HG02943 (cell line): ENCODE measurements at regions not wholly inside any gene's neighbourhood (a gene's known extent, or its start where the extent isn't known, plus 50 kb on each side); places are given as distances from the start of the nearest gene placed in this dataset.
A peak's percentile ranks its signal among the peaks of the same experiment; 100 is the strongest.
"Not testable (repeated sequence)": the region's sequence is repeated elsewhere in the genome, so short reads cannot be mapped to it uniquely, and the experiment has no call there.

Experiments used
- ATAC-seq: cut with Tn5 transposase; IDR thresholded peaks from one replicate; pipeline ENCODE4 v1.9.1; 2021; ENCODE audit warnings: mild to moderate bottlenecking, low read depth, moderate library complexity; ENCODE audit not compliant: unreplicated experiment

DNA sequence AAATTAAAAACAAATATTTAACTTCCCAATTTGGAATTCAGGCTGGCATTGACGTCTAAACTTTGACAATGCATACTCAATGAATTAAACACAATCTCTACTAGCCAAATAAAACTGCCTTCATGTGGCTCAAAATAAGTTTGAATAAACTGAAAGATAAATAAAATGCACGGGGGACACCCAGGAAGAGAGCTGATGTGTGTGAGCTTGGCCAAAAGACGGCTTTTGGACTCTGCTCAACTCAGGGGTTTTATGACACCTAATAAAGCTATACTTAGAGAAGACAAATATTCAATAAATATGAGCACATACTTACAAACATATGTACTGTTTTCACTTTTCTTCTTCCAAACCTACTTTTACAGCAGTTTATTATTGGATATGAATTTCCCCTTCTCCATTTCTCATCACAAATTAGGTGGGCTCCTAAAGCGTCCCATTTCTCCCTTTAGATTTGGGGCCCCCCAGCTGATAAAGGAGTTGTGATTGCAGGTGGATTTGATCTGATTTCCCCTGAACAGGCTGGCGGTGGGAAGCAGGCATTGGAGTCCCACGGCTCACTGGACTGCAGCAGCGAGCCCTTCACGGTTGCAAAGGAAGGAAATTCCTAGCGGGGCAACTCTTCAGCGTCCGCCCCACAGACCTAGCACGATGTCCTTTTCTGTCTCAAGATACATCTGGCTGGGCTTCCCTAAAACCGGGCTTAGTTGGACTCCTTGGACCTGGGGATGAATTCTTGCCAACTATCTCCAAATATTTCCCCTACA lies 79.6 kb downstream of the INSIG1 start:
- no peak for ATAC-seq

DNA sequence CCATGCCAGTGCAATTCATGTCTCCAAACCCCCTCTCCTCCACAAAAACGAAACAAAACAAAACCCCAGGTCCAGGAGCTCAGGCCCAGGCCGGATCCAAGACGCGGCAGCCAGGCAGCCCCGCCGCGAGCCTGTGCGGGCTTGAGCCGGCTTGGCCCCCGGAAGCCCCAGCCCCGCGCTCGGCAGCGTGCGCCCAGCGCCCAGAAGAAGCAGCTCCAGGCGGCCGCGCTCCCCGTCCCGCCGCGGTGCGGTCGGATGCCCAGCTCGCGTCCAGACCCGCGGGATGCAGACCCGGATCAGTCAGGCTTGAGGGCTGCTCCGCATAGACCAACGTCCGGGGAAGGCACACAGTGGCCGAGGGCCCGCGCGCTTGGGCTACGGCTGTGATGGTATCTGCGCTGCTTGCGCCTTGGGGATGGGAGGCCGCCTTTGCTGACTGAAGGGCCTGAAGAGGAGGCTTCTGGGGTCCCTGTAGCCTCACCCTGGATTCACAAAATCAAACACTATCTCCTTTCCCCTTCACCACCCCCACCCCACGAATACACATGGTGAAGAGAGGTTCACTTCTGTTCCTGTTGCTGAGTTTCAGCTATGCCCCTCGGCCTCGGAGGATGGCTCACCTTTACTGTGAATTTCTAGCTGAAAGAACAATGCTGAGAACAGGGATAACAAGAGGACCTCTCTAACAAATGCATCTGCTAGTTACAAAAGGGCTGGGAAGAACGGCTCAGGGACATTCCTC lies 79.9 kb upstream of the EN2 start:
- no peak for ATAC-seq

DNA sequence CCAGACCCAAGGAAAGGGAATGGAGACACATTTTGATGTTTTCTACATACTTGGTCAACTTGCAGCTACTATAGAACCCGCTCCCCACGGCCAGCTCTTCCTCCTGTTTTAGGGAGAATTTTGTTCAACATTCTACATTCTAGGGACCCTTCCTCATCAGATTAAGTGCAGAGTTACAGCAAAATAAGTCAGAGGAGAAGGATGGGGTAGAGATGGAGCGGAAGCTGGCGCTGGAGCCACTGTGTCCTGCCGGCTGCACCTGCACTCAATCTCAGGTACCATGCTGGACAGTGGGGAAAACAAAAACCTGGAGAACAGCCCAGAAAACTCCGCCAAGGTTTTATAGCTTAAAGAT lies 79.4 kb upstream of the EN2 start:
- no peak for ATAC-seq

DNA sequence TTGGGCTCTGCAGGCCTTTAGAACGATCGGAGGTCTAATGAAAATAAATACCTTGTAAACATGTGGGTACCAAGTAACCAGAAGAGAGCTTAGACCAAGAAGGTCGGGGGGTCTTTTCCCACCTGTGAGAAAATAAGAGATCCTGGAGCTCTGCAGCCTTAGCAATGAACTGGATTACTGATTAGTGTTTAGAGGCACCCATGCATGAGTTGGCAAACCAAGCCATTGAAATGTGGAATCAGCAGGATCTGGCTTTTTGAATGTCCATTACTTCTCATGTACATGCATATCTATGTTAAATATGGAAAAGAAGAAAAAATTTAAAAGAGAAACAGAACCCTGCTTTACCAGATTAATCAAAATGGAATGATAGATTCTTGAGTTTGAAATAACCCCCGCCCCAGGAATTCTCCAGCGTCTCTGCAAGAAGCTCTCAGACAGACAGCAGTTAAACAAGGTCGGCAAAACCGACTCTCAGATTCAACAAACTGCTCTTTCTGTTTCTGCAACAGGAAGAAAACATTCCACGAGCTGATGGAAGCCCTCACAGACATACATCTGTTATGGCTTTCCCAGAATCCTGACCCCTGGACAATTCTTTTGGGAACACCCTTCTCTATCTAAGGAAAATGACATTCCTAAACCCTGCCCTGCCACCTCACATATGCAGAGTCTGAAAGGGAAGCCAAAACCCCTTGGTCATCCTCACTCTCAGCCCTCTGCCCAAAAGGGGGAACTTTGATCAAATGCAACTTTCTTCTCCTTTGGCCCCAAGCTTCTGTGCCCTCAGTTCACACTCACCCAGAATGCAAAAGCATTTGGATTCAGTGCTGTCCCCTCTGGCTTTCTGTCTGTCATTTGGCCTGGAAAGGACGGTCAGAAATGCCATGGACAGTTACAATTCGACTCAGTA lies 78.7 kb upstream of the EN2 start:
- ATAC-seq = no peak

DNA sequence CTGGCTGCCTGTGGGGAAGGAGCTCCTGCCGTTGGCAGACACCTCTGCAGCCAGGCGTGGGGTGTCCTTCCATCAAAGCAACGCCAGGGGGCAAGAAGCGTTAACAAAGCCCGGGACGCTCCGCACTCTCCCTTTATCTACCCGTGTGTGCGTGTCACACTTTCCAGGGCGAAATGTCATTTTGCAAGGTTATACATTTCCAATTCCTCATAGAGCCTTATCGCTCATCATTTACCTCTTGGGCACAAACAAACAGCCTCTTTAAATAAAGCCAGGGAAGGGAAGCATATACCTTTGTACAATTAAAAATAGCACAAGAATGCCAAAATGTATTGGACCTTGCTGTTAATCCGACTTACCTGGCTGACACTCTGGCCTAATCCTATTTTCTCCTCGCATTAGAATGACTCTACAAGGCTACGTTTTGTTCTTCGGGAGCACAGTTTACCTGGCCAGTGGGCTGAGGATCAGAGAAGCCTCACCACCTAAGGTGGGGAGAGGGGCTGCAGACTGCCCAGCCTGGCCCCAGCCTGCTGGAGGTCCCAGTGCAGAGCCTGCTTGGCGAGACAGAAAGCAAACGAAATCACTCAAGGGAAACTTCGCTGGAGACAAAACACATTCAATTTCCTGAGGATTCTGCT lies 77.6 kb upstream of the EN2 start:
- ATAC-seq = peak; percentile 71

DNA sequence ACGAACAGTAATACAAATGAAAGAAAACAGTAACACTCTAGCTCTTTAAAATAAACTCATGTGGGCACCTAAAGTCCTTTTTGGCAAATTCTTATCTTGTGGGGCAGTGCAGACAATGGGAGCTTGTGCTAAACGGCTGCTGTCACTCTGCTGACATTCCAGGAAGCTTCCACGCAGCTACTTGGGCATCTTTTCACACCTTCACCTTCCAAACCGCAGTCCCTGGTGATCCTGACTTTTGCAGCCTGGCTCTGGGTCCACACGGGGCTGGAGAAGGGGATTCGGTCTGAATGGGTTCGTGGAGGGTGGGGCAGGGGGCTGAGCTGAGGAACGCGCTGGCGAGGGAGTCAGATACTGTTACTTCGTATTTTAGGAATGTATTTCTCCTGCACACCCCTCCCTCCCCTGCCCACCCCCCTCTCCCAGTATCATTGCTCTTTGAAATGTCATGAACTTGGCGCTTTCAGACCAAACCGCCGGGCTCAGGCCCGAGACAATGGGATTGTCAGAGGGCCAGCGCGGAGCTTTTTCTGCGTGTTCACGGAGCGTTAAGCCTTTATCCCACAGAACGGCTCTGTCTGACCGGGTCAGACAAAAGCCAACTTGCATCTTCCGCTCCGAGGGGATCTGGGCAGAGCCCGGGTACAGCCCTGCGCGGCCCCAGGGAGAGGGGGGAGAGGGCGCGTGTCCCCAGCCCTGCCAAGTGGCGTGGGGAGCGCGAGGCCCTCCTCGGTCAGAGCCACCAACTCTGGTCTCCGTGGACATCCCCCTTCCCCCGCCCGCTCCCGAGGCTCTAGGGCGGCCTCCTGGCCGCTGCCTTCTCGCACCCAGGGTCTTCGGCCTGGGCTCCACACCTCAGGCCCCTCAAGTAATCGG lies 76.7 kb upstream of the EN2 start:
- ATAC-seq = no peak

DNA sequence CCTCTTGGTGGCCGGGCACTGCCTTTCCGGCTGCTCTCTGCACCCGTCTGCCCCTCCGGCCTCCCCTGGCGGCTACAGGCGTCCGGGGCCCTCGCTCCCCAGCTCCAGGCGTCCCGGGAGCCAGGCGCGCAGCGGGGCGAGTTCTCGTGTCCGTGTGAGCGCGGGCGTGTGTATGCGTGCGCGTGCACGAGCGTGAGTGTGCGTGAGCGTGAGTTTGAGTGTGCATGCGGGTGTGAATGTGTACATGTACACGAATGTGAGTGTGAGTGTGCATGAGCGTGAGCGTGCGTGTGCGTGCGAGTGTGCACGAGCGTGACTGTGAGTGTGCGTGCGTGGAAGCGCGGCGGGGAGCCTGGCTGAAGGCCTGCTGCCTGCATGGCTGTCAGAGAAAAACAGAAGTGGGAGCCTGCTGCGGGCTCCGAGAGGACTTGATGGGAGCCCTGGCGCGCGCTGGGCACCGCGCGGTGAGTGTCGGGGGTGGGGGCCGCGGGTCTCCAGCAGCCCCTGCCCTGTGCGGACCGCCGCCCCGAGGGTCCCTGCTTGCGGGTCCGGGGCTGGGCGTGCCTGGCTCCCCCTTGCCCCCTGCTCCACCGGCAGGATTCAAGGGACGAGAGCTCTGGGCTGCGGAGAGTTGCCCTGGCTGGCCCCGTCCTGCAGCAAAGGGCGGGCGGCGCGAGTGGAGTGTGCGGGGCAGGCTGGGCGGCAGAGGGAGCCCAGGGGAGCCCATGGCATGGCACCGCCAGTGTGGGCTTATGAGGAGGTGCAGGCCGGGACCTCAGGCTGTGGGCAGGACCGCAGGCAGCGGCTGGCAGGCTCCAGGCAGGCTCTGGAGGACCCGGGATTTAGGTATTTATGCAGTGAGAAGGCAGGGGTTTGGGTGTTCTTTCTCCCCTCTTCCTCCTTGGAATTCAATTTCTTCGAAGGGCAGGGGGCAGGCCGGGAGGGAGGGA lies 75.8 kb upstream of the EN2 start:
- ATAC-seq = no peak

DNA sequence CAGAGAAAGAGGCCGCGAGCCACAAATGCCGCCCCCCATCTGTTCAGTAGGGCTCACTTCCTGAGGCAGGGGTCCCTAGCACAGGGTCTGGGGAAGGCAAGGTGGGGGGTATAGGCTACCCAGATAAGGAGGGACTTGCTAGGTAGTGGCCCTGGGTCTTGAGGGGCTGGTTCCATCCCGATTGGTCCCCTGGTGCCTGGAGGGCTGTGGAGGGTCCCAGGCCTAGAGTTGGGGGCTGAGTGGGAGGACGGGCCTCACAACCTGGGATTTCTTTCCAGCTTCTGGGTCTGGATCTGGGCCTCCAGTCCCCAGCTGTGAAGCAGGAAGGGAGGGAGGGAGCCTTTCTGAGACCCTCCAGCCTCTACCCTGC lies 75.1 kb upstream of the EN2 start:
- ATAC-seq = no peak

DNA sequence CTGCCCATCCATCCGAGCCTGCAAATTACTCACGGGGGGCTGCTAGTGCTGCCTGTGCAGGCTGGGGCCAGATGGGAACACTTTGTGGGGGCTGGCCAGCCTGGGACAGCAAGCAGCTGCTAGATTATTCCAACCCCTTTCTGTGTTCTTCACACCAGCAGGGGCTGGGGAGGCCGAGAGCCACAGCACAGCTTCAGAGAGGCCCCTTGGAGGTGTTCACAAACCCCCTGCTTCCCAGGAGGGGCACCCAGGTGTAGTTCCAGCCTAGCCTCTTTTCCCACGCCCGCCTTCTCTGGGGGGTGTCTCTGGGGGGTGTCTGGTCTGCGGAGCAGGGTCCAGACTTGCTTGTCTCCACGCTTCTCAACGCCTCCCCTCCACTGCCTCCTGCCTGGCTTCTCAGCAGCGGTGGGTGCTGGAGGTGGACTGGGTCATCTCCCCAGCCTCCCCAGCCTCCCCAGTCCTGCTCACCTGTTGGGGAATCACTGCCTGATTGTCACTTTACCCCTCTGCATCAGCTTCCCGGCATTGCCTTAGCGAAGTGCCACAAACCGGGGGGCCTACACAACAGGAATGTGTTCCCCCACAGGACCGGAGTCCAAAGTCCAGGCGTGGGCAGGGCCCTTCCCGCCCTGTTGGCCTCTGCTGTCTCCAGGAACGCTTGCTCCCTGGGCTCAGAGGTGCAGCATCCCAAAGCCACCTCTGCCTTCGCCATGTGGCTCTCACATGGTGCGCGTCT lies 74.0 kb upstream of the EN2 start:
- no peak for ATAC-seq

DNA sequence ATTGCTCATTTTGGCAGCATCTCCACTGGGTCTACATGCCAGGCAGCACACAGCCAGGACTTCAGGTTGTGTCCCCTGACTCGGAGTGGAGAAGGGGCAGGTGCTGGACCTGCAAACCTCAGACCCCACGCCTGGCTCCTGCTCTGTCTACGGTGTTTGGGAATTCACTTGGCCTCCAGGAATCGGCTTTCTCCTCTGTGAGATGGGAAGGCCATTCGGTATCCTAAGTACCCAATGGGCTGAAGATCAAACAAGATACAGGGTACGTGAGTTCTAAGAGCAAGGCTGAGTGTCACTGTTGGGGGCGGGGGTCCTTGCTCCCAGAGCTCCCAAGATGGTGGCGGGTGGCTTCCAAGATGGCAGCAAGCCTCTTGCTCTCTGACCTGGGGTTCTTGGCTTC lies 73.2 kb upstream of the EN2 start:
- no peak for ATAC-seq

DNA sequence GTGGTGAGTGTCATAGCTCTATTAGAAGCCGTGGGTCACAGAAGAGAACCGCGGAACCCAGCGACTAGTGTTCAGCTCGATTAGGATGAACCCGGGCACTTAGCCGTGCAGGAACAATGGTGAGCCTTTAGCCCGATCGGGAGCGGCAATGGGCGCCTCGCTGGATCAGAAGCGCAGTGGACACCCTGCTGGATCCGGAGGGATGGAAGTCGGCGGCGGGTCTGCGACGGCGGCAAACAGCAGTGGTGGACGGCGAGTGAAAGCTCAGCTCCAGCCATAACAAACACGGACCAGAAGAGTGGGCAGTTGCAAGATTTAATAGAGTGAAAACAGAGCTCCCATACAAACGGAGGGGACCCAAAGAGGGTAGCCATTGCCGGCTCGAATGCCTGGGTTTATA lies 72.7 kb upstream of the EN2 start:
- not testable (repeated sequence) for ATAC-seq

DNA sequence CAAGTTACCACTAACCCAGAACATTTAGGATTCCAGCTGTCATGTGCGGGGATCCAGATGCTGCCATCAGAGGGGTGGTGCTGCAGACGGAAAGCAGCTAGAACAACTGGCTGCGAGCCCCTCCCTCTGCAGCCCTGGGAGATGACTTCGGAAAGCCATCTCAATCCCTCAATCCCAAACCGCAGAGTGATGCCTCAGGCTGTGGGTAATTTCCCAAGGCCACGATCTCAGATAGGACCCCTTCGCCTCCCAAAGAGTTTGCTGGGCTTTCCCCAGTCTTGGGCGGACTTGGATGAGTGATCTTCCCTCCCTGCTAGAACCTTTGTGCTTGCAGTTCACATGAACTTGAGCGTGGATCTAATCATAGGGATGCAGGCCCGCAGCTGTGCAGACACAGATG lies 71.3 kb upstream of the EN2 start:
- no peak for ATAC-seq

DNA sequence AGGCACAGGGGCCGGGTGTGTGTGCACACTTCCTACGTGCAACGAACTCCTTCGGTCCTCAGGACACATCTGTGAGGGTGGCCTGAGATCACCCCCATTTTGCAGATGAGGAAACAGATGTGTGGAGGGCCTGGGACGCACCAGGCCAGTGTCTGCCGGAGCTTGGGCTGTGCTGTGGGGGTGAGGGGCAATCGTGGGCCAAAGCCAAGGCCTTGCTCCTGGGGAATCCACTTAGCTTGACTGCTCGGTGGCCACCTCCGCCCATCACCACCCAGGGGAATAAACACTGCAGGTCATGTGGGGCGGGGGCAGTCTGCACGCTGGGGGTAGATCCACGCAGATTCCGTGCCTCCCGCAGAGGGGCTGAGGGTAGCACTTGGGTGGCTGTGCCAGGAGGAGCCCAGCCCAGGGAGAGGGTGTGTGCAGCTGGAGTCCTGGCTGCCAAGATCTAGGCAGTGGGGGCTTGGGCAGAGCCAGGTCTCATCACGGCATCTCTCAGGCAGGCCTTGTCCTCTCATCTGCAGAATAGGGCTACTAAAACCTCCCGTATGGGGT lies 70.8 kb upstream of the EN2 start:
- no peak for ATAC-seq

DNA sequence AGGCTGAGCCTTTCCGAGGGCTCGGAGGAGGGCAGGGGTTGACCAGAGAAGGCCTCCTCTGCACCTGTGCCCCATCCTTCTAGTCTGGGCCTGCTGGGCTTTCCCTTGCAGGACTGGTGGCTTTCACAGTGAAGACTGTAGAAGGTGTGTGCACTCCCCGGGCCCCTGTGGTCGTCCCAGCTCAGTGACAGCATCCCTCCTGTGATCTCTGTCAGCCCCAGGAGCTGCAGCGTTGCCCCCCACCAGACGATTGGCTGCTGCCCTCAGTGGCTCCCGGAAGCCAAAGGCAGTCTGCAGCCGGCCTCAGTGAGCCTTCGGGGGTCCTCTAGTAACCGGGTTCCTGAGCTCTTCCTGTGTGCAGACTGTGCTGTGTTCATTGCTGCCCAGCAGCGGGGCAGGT lies 69.4 kb upstream of the EN2 start:
- ATAC-seq = no peak

DNA sequence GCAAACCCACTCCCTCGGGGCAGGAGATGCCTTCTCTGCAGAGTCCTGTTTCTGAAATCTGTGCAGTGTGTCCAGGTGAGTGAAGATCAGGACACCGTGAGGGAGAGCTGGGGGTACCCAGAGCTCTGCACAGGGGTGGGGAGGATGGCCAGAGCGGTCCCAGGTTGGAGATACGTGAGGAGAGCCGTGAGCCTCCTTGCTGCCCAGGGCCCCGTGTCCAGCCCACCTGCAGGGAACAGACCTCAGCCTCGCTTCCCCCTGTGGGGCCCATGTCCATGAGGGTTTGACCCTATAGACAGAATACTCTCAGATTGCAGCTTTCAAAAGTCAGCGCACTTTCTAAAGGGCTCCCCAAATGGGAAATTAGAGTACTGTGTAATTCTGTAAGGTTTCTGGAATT lies 66.5 kb upstream of the EN2 start:
- no peak for ATAC-seq

DNA sequence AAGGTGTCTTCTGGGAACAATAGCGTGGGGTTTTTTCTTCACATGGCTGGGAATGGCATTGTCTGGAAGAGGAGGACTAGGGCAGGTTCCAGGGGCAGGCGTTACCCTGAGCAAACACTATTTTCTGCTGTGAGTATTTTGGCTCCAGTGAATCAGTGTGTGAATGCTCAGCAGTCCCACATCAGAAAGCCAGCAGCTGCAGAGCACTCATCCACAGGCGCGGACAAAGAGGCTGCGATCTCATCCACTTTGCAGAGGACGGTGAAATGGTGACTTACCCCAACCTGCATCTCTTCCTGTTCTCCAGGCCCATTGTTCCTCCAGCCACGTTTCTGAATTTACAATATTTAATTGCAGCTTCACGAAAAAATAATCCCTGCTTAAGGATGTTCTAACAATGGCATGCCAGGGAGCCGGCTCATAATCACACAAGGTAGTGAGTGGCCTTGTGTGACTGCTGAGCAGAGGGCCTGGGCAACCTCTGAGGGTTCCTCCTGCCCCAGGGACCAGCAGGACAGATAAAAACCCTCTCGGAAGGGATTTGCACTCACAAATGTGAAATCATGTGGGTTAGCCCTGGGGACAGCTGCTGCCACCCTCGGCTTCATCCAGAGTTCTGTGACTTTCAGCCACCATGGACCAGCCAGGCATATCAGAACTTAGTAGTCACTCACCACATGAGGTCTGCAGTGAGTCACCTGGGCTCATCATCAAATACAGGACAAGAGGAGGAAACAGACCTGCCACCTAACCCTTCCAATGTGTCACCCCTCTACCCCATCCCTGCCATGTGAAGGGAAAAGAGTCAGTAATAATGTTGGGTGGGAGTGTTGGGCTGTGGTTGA lies 65.0 kb upstream of the EN2 start:
- no peak for ATAC-seq

DNA sequence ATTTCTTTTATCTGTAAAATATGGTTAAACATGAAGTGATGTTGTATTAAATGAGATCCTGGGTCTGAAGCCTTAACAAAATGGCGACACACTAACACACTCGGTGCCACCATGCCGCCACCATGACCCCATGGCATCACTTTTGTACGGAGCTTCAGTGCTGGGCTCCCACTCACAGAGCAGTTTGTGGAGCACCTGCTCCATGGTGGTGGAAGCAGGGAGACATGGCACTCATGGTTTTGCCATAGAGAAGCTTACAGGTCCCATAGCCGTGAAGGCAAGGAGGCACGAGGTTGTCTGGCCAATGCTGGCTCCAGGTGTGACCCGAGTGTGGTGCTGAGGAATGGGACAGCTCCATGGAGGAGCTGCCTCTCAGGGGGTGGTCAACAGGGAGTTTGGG lies 63.5 kb upstream of the EN2 start:
- ATAC-seq = no peak
